Stimulated activated CD8-positive, alpha-beta memory T cell treated with anti-CD3 and anti-CD28 coated beads, Interleukin-15, amount 100 ng/mL, for 24 hours (primary cell): ENCODE measurements at regions not wholly inside any gene's neighbourhood (a gene's known extent, or its start where the extent isn't known, plus 50 kb on each side); places are given as distances from the start of the nearest gene placed in this dataset.

Source experiments
- DNase-seq: peaks from one replicate; pipeline ENCODE4 v3.0.0-alpha.2; 2020; ENCODE audit warnings: low read depth

GRCh38 chr7:136807598-136807997 is 60.9 kb upstream of the CHRM2 start:
- DNase-seq, result no peak

- no peak for DNase-seq
Observed at GRCh38 chr7:136803028-136803427, 65.4 kb upstream of the CHRM2 start.

- DNase-seq, result no peak
Observed at GRCh38 chr7:136783934-136784333, 84.5 kb upstream of the CHRM2 start.

GRCh38 chr7:136741941-136742340 is 126.5 kb upstream of the CHRM2 start:
- no peak for DNase-seq

GRCh38 chr7:136728945-136729344 is 139.5 kb upstream of the CHRM2 start:
- DNase-seq, result no peak

GRCh38 chr7:136726460-136726859 is 142.0 kb upstream of the CHRM2 start:
- DNase-seq, result no peak

- no peak for DNase-seq
Observed at GRCh38 chr7:136717910-136718557, 150.4 kb upstream of the CHRM2 start.

- DNase-seq, result no peak
Observed at GRCh38 chr7:136714062-136714461, 154.4 kb upstream of the CHRM2 start.

GRCh38 chr7:136710751-136711150 is 157.7 kb upstream of the CHRM2 start:
- no peak for DNase-seq

- no peak for DNase-seq
Observed at GRCh38 chr7:136709876-136710275, 158.6 kb upstream of the CHRM2 start.

GRCh38 chr7:136702913-136703312 is 165.5 kb upstream of the CHRM2 start:
- DNase-seq, result no peak

GRCh38 chr7:136698977-136699376 is 169.5 kb upstream of the CHRM2 start:
- no peak for DNase-seq

GRCh38 chr7:136698231-136698630 is 170.2 kb upstream of the CHRM2 start:
- DNase-seq, result no peak

GRCh38 chr7:136697271-136697670 is 171.2 kb upstream of the CHRM2 start:
- no peak for DNase-seq

- DNase-seq, result no peak
Observed at GRCh38 chr7:136693166-136694119, 175.0 kb upstream of the CHRM2 start.

GRCh38 chr7:136692221-136692620 is 176.2 kb upstream of the CHRM2 start:
- no peak for DNase-seq

GRCh38 chr7:136688601-136689000 is 179.9 kb upstream of the CHRM2 start:
- DNase-seq, result no peak

GRCh38 chr7:136687693-136688322 is 180.6 kb upstream of the CHRM2 start:
- no peak for DNase-seq

GRCh38 chr7:136685501-136686173 is 182.8 kb upstream of the CHRM2 start:
- no peak for DNase-seq

- no peak for DNase-seq
Observed at GRCh38 chr7:136677471-136678365, 190.7 kb upstream of the CHRM2 start.

GRCh38 chr7:136667584-136667983 is 200.9 kb upstream of the CHRM2 start:
- no peak for DNase-seq
